VCaP (cell line): ENCODE measurements at regions not wholly inside any gene's neighbourhood (a gene's known extent, or its start where the extent isn't known, plus 50 kb on each side); places are given as distances from the start of the nearest gene placed in this dataset.

Experiments used
- H3K27ac ChIP-seq: fragments of 450-650 bp; 2 replicates; pipeline ENCODE4 v1.5.1; 2017
- TF ChIP-seq, protein P1 (sequence below): fragments of 450-650 bp; conservative IDR thresholded peaks from 2 replicates; pipeline ENCODE4 v1.5.1; 2017; ENCODE audit warnings: mild to moderate bottlenecking, moderate library complexity

DNA sequence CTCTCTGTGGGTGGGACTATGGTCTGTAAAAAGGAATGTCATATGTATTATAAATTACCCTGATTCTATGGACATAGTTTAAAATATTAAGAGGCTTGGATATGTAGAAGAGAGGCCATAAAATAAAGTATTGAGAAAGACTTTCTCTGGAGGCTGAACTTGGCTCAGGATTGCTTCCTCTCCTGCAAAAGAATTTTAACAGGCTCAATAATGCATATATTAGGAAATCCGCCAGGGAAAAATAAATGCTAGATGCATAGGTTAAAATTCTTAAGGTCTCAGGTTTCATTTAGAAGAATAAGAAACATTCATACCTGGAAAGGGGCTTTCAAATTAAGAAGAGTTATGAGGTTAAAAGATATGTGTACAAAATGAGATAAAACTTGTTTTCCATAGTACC is 424.3 kb downstream of the ARAP2 start:
- TF ChIP-seq, protein P1, sequence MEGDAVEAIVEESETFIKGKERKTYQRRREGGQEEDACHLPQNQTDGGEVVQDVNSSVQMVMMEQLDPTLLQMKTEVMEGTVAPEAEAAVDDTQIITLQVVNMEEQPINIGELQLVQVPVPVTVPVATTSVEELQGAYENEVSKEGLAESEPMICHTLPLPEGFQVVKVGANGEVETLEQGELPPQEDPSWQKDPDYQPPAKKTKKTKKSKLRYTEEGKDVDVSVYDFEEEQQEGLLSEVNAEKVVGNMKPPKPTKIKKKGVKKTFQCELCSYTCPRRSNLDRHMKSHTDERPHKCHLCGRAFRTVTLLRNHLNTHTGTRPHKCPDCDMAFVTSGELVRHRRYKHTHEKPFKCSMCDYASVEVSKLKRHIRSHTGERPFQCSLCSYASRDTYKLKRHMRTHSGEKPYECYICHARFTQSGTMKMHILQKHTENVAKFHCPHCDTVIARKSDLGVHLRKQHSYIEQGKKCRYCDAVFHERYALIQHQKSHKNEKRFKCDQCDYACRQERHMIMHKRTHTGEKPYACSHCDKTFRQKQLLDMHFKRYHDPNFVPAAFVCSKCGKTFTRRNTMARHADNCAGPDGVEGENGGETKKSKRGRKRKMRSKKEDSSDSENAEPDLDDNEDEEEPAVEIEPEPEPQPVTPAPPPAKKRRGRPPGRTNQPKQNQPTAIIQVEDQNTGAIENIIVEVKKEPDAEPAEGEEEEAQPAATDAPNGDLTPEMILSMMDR, result no peak
- no peak overlapping the region for H3K27ac ChIP-seq

DNA sequence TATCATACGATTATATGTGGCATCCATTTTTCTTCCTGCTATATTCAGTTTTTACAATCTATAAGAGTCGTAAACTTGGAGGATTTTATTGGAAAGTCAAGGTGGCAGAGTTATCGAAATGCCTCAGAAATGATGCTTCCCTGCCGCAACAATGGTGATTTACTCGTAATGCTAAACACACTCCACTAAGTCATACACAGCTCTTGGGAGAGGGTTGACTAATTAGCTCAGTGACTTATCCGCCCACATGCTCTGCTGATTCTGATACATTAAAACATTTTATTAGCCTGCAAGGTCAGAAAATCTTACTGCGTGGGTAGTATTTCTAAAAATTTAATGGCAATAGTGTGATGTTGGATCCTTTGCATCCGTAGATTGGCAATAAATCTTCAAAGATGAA is 420.1 kb downstream of the ARAP2 start:
- TF ChIP-seq, protein P1, result no peak
- no peak overlapping the region for H3K27ac ChIP-seq

DNA sequence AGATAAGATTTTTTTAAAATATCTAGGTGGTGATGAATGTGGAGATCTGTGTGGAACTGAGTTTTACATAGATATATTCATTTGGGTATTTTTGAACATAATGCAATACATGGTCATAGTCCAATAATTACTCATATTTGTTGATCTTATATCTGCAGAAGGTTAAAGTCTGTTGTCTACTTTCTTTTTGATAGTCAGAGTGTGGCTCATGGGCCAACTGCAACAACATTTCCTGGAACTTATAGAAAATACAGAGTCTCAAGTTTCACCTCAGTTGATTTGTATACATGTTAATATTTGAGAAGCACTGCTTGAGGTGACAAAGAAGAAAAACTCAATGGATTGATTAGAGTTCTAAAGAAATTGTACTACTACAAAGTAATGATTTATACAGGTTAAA is 408.4 kb downstream of the ARAP2 start:
- TF ChIP-seq, protein P1, result no peak
- no peak overlapping the region for H3K27ac ChIP-seq

DNA sequence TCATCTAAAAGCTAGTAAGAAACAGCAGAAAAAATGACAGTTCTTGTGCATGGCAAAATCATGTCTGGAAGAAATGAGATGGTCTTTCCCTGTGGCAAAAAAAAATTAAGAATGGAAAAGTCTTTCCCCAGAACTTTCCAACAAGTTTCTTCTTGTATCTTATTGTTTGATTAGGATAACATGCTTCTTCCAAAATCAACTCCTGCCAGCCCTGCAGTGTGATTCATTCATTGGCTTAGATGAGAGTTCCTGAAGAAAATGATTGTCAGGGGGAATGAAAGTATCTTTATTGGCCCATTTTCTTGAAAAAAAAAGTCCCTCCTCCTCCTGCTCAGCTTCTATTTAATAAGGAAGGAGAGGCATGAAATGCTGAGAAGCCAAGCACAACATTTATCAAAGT is 407.7 kb downstream of the ARAP2 start:
- no peak overlapping the region for H3K27ac ChIP-seq
- TF ChIP-seq, protein P1, result no peak

DNA sequence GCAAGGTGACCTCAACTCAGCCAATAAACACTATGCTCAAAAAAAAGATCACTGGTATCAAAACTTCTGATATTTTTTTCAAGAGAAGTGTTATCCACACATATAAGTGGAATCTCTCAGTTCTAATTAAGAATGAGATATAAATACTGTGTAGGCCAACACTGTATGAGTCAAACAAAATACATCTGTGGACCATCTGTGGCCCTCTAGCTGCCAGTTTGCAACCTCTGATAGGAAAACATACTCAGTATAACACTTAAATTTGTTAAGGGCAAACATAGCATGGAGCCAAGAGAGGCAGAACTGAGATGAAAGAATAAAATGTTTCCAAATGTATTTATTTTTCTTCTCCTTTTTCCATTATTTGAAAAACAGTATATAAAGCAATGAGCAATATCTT is 377.3 kb downstream of the ARAP2 start:
- no peak overlapping the region for H3K27ac ChIP-seq
- TF ChIP-seq, protein P1, result no peak

DNA sequence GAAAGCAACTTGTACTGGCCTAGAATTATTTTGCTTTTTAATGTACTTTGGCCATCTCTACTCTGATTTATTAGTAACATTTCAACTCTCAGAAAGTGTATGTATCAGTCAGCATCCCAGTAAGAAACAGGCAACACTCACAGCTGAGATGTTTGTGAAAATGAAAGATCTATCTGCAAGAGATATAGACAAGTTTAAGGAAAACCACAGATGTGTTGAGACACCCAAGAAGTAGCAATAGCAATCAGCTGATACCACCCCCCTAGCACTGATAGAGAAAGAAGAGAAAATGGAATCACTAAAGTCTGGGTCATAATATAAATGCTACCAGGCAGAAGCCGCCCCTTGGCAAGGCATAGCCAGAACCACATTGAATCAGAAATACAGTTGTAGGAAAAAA is 372.0 kb downstream of the ARAP2 start:
- TF ChIP-seq, protein P1, result no peak

DNA sequence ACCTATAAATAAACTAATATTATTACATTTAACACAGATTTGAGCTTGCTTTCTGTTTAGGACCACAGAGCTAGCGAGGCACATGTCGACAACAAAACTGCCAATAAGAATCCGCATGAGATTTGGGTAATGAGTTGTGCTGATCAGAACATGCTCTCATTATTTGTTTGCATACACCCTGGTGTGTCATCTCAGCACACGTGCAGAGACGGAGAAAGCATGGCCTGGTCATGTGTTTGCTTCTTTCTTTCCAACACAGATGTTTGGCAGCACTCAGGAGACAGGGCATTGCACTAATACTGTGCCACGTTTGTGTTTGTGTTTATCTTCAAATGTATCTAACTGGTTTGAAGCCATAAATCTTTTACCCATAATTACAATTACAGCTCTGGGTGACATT is 364.8 kb downstream of the ARAP2 start:
- H3K27ac ChIP-seq, result no peak overlapping the region
- TF ChIP-seq, protein P1, result no peak

More for the DNA sequence above, 372.0 kb downstream of the ARAP2 start:
- no peak overlapping the region for H3K27ac ChIP-seq

DNA sequence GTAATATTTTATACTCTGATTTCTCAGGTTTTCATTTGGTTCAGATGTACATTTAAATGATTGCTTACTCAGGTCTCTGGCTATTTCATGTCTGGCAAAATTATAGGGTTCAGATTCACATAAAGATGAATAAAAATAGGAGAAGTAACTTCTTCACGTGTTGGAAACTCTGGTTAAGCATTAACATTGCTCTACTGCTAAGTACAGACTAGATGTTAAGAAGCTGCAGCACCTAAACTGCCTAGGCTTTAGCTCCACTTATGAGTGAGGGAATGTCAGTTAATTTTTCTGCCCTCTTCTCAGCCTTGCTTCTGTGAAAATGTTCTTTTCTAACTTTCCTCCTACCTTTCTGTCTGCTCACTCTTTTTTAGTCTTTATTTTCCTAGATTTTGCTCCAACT is 361.2 kb downstream of the ARAP2 start:
- TF ChIP-seq, protein P1, result no peak
- no peak overlapping the region for H3K27ac ChIP-seq
